ENCODE measurements at regions not wholly inside any gene's neighbourhood (a gene's known extent, or its start where the extent isn't known, plus 50 kb on each side); places are given as distances from the start of the nearest gene placed in this dataset.
"Not testable (repeated sequence)": the region's sequence is repeated elsewhere in the genome, so short reads cannot be mapped to it uniquely, and the experiment has no call there.

GRCh38 chr6:74368746-74369145, 672.7 kb downstream of the CD109 start:
- TF ChIP-seq CTCF (IDR thresholded peaks at IDR 0.05; ENCODE audit: low read depth, low read length), result no peak
- H3K4me3 ChIP-seq (replicated peaks in 1 of 2; ENCODE audit: low read depth in 2 of 2, low read length in 2 of 2), result no peak overlapping the region
- peak in 1 of 2 donors; percentile 52 for DNase-seq (ENCODE audit: low read depth in 2 of 2)

- no peak for TF ChIP-seq CTCF (IDR thresholded peaks at IDR 0.05; ENCODE audit: low read depth, low read length)
- peak in 1 of 2 donors; percentile 64 for DNase-seq (ENCODE audit: low read depth in 2 of 2)
- no peak overlapping the region for H3K4me3 ChIP-seq (replicated peaks in 1 of 2; ENCODE audit: low read depth in 2 of 2, low read length in 2 of 2)
Observed at GRCh38 chr6:74366634-74367033, 670.6 kb downstream of the CD109 start.

- DNase-seq (ENCODE audit: low read depth in 2 of 2), result no peak
- TF ChIP-seq CTCF (IDR thresholded peaks at IDR 0.05; ENCODE audit: low read depth, low read length), result no peak
- H3K4me3 ChIP-seq (replicated peaks in 1 of 2; ENCODE audit: low read depth in 2 of 2, low read length in 2 of 2), result no peak overlapping the region
Observed at GRCh38 chr6:74362391-74362790, 666.4 kb downstream of the CD109 start.

- TF ChIP-seq CTCF (IDR thresholded peaks at IDR 0.05; ENCODE audit: low read depth, low read length), result no peak
- H3K4me3 ChIP-seq (replicated peaks in 1 of 2; ENCODE audit: low read depth in 2 of 2, low read length in 2 of 2), result no peak overlapping the region
- peak; percentile 47 to 64 for DNase-seq (ENCODE audit: low read depth in 2 of 2)
Observed at GRCh38 chr6:74357321-74357720, 661.3 kb downstream of the CD109 start.

- TF ChIP-seq CTCF (IDR thresholded peaks at IDR 0.05; ENCODE audit: low read depth, low read length), result no peak
- peak in 1 of 2 donors; percentile 64 for DNase-seq (ENCODE audit: low read depth in 2 of 2)
- no peak overlapping the region for H3K4me3 ChIP-seq (replicated peaks in 1 of 2; ENCODE audit: low read depth in 2 of 2, low read length in 2 of 2)
Observed at GRCh38 chr6:74356391-74356790, 660.4 kb downstream of the CD109 start.

- TF ChIP-seq CTCF (IDR thresholded peaks at IDR 0.05; ENCODE audit: low read depth, low read length), result no peak
- no peak overlapping the region for H3K4me3 ChIP-seq (replicated peaks in 1 of 2; ENCODE audit: low read depth in 2 of 2, low read length in 2 of 2)
- no peak for DNase-seq (ENCODE audit: low read depth in 2 of 2)
Observed at GRCh38 chr6:74346936-74347535, 651.0 kb downstream of the CD109 start.

GRCh38 chr6:74343804-74344203, 647.8 kb downstream of the CD109 start:
- H3K4me3 ChIP-seq (replicated peaks in 1 of 2; ENCODE audit: low read depth in 2 of 2, low read length in 2 of 2), result no peak overlapping the region
- peak; percentile 27 to 43 for DNase-seq (ENCODE audit: low read depth in 2 of 2)

GRCh38 chr6:74343321-74343720, 647.3 kb downstream of the CD109 start:
- DNase-seq (ENCODE audit: low read depth in 2 of 2); H3K4me3 ChIP-seq (replicated peaks in 1 of 2; ENCODE audit: low read depth in 2 of 2, low read length in 2 of 2): not testable (repeated sequence)

More at GRCh38 chr6:74343804-74344203, 647.8 kb downstream of the CD109 start:
- TF ChIP-seq CTCF (IDR thresholded peaks at IDR 0.05; ENCODE audit: low read depth, low read length), result peak; percentile 37
